T-helper 1 cell (primary cell): ENCODE measurements at regions not wholly inside any gene's neighbourhood (a gene's known extent, or its start where the extent isn't known, plus 50 kb on each side); places are given as distances from the start of the nearest gene placed in this dataset.
"Not testable (repeated sequence)": the region's sequence is repeated elsewhere in the genome, so short reads cannot be mapped to it uniquely, and the experiment has no call there.

Experiments used
- DNase-seq, 5 donors: peaks; one replicate each; pipeline ENCODE4 v3.0.0-alpha.2; 2012 to 2020

DNA sequence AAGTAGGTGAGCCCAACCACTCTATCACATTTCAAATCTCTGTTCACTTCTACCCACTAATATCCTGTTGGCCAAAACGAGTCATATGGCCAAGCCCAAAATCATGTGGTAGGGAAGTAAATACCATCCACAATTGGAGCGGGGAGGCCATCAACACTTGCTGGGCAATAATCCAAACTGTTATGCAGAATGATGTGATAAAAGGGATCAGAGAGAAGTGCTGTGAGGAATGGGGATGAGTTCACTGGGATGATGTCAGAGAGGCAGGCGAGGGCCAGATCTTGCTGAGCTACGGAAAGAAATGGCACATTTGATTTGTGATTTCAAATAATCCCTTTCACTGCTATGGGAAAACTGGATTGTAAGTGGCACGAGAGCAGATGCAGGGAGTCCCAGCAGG lies 188.4 kb downstream of the NPIPA8 start:
- DNase-seq, result not testable (repeated sequence)

DNA sequence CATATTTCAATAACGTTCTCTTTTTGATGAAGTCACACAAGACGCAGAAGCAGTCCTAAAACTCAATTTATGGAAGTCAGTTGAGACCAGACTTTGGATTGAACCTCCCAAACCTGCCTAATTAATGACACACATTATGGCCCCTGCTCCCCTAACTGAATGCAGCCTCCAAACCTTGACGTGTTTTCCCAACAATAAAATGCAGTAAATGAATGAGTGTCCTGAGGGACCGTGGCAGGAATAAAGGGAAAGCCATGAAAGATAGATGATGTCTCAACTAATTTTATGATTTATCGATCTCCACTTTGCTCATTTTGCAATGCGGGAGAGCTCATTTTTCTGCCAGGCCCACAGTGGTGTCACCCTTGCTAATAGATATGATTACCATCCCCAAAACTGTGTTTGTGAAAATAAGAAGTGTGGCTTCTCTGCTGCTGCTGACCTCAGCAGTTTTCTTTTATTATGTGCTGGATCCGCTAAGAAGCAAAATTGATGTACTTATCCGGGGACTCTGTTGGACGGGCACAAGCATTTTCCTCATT lies 189.9 kb downstream of the NPIPA8 start:
- DNase-seq, result not testable (repeated sequence)

DNA sequence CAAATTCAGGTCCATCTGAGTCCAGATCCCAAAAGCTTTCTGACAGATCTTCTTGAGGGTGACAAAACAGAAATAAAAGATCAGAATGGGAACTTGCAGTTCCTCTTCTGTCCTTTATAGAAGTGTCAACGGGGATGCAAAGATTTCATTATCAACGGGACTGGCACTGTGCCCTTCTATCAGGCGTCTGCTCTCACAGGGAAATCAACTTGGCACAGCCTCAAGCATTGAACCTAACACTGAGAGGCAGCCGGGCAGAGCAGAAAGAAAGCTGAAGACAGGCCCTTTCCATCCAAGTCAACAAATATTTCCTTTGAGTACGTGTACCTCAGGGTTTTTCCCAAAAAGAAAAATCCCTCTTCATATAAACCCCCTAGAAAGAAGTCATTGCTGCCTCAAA lies 194.5 kb downstream of the NPIPA8 start:
- not testable (repeated sequence) for DNase-seq

DNA sequence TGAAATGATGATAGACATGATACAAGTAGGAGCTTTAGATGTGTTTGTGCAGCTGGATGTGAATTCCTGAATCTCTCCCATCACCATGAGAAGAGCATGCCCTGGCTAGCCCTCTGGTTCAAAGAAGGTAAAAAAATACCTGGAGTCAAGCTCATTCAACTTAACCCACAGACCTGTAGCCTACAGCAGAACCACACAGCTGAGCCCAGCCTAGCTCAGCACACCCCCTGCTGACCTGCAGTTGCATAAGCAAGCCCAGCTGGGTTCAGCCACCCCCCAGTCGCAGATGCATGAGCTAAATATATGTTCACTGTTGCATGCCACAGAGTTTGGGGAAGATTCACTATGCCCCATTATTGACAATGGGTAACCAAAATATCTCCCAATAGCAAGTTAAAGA lies 200.2 kb downstream of the NPIPA8 start:
- not testable (repeated sequence) for DNase-seq

DNA sequence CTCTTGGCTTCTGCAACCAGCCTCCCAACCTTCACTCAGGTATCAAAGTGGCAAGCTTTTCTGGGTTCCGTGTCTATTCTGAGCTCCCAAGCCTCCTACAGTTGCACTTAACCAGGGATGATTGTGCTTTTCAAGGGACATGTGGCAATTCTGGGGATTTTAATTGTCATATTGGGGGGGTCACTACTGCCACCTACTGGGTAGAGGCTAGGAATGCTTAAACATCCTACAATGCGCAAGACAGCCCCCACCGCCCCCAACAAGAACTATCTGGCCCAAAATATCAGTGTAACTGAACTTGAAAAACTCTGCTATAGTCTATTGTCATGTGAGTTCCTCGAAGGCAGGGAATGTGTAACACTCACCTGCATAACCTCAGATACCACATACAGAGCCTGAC lies 201.5 kb downstream of the NPIPA8 start:
- not testable (repeated sequence) for DNase-seq

DNA sequence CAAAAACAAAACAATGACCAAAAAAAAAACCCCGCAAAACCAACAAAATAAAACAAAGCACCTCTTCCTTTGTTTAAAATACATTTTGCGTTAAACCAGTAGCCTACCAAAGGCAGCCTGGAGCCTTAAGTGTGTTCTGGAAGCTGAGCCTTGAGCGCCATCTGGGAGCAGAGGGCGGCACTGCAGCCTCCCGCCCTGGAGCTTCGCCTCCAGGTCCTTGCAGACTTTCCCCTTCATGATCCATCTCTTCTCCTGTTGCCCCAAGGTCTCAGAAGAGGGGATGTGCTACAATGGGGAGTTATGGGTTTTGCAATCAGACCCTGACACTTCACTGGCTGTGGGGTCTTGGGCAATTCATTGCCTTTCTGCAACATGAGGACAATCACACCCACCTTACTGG lies 204.9 kb downstream of the NPIPA8 start:
- not testable (repeated sequence) for DNase-seq

DNA sequence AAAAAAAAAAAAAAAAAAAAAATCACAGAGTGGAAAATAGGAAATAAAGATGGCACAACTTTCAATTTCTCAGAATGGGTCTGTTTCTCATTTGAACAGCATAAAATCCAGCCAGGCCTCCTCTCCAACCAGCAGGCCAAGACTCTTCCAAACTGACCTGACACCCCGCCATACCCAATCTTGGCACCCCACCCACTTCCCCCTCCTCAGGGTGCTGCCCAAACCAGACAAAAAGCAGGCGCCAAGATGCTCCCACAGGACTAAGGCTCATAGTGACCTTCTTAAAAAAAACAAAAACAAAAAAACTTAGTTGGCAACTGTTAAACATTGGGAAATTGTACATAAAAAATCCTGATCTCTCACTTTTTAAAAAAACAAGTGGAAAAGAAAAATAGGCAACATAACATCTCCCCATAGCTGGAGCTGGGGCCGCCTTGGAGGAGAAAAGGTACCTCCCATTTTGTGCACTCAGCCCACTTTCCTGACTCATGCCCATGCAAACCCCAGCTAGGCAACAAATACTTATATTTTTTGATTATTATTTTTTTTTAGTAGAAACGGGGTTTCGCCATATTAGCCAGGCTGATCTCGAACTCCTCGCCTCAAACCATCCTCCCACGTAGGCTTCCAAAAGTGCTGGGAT lies 205.9 kb downstream of the NPIPA8 start:
- not testable (repeated sequence) for DNase-seq

DNA sequence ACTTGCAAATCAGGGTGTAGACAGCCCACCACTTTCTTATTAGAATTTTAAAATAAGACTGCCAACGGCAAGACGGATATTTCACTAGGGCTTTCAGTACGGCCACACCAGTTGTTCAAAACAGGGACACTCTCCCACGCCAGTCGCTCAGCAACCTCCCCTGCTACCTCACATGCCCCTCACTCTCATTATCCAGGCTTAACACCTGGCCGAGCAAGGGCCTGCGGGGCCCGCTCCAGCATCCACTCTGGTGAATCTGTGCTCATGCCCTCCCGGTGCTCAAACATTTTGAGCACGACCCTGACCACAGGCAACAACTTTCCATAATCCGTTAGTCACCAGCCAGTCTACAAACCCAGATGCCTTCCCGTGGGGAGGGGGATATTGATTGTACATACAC lies 209.5 kb downstream of the NPIPA8 start:
- DNase-seq, result not testable (repeated sequence)

DNA sequence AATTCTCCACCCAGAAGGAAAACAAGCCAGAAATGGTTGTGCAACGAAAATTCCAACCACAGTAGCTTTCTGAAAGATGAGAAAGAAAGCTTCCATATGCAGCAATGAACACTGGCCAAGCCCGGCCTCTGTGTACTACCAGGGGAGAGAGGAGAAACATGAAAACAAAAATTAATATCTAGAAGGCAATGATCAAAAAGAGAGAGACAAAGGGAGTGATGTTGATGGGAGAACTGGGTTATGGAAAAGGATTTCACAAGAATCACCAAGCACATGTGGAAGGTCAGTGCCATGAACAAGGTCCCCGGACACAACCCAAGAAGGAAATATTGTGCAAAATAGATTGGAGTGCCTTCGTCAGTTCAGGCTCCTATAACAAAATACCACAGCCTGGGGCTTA lies 217.4 kb downstream of the NPIPA8 start:
- DNase-seq, result not testable (repeated sequence)

DNA sequence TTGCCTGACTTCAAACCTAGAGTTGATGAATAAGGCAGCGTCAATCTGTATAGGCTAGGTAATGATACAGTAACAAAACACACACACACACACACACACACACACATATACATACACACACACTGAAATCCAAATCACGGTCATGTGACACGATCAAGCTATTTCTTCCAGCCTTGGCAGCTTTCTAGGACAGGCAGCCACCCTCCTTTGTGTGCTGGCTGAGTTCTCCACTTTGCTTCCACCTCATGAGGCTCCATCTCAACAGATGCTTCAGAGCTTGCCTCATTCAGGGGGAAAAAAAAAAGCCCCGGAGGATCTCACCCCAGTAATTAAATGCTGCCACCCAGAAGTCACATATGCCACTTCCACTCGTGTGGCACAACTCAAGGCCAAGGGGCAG lies 217.9 kb downstream of the NPIPA8 start:
- not testable (repeated sequence) for DNase-seq

DNA sequence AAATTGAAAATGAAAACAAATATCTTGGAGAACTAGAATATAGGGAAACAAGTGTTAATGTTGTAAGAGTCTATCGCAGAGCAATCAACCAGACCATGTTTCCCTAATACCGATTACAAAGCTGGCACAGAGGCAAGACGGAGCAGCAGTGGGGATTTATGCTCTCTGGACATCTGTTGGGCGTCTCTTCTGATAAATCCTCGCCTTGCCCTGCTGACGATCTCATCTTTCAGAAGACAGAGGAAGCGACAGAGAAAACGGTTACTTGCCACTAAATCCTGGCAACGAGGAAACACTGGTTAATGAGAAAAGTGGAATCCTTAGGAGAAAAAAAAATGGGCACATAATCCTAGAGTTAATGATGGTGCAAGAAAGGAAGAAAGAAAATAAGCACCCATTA lies 218.5 kb downstream of the NPIPA8 start:
- not testable (repeated sequence) for DNase-seq

DNA sequence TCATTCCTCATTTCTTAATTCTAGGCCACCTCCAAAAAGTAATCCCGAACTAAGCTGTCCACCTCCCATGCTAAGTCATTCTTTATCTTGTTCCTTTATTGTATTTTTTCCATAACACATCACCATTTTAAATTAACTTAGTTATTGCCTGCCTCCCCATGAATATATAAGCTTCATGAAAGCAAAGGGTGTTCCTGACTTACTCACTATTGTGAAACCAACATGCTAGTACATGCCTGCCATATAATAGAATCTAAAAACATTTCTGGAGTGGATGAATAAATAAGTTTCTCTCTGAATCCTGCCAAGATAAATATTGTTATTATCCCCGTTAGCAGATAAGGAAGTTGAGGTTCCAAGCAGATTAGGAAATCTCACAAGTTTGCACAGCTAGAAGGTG lies 232.1 kb downstream of the NPIPA8 start:
- not testable (repeated sequence) for DNase-seq

DNA sequence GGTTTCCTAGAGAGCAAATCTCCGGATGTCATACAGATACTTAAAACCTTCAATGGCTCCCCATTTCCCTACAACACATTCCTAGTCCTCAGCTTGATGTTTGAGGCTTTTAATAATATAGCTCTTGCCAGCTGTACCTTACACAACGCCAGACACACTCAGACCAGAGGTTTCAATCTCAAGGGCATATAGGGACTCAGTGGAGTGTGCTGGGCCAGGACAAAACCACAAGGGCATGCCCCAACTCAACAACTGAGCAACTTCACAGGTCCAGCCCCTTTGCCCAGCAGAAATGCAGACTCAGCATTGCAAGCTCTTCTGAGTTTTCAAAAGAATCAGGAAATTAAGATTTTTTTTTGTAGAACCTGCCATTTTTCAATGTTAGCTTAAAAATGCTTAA lies 235.5 kb downstream of the NPIPA8 start:
- not testable (repeated sequence) for DNase-seq

DNA sequence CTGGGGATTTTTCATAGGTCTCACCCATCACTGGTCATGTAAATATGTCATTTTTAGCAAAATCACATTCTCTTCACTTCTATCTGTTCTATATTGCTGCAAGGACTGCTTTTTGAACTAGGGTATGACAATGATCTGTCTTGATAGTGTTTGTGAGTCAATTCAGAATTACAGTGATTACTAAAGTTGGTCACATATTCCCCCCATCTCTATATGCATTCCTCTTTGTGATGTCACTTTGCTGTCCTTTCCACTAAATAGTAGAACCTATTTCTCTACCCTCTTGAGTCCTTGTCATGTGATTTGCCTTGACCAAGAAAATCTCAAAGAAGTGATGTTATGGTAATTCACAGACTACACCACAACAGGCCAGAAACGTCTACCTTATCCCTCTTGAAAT lies 243.9 kb downstream of the NPIPA8 start:
- not testable (repeated sequence) for DNase-seq

DNA sequence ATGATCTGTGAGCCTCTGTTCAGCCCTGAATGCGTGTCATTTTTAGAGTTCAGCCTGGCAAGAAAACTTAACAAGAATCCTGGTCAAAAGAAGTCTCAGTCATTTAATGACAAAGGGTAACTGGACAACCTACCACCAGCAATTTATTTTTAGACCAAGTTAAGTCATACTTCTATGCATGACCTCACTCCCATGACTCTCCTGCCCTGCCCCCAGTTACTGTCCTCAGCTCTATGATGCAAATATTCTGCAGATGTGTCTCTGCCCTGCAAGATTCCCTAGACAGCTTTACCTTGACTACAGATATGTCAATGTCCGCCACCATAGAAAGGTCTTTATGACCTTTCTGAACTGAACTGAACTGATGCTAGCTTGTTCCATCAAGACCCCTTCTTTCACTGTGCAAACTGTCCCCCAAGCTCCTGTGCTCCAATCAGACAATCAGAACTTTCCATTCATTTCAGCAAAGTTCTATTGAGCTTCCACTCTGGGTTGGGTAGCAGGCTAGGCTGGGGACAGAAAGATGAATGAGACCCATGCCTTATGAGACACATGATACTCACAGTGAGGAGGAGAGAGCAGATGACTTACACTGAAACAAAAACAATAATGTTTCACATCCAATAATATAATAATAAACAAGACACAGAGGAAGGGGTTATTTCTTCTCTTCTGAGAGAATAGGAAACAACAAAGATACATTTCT lies 255.7 kb downstream of the NPIPA8 start:
- not testable (repeated sequence) for DNase-seq

DNA sequence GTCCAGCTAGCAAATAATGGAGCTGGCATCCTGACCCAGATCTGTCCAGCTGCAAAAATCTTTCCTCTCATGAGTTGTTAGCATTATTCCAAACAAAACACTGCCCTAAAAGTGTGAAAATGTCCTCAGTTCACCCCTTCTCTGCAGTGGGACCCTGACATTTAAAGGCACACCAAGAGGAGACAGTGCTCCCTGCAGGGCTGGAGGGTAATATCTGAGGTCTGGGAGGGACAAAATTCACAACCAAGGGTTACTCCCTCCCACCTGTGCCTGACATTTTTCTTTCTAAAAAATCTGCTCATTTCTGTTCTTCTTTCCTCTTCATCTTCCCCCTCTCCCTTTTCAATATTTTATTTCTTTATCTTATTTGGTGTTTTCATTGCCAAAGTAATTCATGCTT lies 258.6 kb downstream of the NPIPA8 start:
- not testable (repeated sequence) for DNase-seq

DNA sequence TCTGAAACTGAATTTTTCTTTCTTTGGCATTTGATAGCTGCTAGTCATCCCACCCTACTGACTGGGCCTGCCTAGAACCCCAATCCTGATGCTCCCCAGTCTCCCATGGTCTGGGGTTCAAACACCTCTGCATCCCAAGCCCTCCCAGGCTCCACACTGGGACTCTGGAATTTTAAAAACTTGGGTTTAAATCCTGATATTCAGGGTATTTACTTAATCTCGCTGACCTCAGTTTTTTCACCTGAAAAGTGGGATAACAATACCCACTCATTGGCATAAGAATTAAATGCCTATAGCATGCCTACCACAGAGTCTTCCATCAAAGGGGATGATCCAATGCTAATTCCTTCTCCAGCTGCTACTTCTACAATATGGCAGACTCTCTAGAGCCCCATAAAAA lies 264.4 kb downstream of the NPIPA8 start:
- DNase-seq, result no peak

DNA sequence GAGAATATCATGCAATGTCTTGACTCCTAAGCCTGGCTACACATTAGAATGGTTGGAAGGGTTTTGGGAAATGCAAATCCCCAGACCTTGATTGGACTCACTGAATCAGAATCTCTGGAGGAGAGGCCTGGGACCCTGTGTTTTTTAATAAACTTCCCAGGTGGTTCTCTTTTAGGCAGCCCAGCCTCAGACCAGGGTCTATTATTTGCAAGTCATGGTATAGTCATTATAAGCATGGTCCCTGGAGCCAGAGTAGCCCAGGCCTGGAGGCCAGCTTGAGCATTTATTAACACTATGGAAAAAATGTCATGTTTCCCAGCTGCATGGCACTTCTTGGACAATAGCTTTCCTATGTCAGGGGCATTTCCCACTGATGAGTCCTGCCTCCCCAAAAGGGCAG lies 266.9 kb downstream of the NPIPA8 start:
- no peak for DNase-seq

DNA sequence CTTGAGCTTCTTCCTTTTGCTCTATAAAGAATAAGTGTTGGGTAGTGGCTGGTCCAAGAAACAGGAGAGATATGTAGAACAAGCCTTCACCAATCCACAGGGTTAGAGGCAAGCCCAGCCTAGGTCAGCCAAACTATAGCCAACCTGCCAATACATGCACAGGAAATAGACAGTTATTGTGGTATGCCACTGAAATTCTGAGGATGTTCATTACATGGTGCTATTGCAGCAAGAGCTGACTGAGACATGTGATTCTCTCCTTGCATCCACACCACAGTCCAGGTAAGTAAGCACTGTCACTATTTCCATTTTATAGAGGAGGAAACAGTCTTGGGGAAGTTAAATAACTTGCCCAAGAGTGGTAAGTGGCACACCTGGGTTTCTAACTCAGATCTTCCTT lies 268.1 kb downstream of the NPIPA8 start:
- no peak for DNase-seq

DNA sequence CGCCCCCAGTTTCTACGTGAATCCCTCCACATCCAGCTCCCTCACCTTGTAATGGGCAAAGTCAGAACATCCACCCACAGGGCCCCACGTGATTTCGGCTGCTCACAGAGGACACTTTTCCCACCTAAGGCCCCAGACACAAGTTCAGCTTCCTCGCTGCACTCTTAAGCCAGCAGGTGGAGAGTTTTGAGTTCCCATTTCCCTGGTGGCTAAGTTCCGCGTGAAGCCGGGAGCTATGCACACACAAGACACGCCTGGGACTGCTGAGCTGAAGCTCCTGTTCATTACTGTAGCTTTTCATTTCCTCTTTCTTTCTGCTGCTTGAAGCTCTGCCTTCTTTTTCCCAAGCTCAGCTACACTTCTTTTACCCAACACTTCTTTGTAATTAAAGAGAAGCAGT lies 273.8 kb downstream of the NPIPA8 start:
- no peak for DNase-seq

DNA sequence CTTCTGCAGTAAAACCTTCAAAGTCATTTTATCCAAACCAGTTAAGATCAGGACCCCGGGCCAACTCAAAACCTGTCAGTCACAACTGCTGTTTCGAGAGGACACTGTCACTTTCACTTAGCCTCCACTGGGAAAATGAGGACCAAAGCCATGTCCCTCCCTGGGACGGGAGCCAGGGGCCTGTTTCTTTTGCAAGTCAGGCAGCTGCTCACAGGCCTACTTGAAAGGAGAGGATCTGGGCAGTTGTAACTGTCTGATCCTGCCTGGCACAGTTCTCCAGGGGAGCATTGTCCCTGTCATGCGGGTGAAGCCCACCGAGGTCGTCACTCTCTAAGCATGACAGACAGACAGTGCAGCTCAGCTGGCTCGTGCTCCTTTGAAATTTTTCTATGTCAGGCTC lies 276.2 kb downstream of the NPIPA8 start:
- no peak for DNase-seq

DNA sequence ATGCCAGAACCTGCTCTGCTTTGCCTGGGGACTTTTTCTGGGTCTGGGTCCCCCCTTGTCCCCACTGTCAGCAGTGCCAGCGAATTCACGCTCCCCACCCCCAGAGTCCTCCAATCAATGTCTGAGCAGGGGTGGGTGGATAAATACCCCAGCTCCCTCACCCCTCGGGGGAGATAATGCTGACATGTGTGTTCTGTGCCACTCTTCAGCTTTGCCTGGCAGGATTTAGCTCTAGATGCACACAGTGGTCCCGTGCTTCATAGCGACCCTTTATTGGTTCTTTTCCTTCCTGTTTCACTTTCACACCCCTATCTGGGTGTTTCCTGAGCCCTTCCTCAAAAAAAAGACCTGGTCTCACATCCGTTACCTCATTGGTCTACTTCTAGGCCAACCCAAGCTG lies 277.0 kb downstream of the NPIPA8 start:
- no peak for DNase-seq

DNA sequence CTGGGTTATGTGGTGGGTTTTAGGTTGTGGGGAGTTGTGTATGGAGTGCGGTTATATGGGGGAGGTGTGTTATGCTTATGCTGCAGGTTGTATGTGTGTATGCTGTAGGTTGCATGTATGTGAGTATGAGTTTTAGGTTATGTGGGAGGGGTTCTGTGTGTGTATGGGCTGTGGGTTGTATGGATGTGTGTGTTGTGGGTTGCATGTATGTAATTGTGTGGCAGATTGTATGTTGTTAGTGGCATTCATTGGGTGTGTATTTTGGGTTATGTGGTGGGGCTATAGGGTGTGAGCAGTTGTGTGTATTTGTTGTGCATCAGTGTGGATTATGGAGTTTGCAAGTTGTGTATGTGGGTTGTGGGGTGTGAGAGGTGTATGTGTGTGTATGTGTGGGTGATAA lies 277.4 kb downstream of the NPIPA8 start:
- no peak for DNase-seq

DNA sequence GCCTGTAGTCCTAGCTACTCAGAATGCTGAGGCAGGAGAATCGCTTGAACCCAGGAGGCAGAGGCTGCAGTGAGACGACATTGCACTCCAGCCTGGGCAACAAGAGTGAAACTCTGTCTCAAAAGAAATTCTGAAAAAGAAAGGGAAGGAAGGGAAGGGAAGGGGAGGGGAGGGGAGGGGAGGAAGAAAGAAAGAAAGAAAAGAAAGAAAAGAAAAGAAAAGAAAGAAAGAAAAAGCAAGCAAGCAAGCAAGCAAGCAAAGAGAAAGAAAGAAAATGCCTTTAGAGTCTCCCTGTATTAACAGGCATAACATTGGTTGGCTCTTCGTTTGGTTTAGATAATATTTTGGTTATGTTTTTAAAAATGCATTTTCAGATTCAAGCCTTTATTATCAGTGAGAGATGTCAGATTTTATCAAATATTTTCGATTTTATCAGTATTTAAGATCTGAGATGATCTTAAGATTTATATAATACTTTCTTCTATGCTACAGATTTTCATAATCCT lies 281.1 kb downstream of the NPIPA8 start:
- no peak for DNase-seq
